DOHH2 (cell line): ENCODE measurements at regions not wholly inside any gene's neighbourhood (a gene's known extent, or its start where the extent isn't known, plus 50 kb on each side); places are given as distances from the start of the nearest gene placed in this dataset.

Experiments used
- H3F3A ChIP-seq: fragments of 200-600 bp; sonication (generic), shearing (Covaris generic); 2 replicates; pipeline ENCODE4 v1.6.0; 2016; ENCODE audit warnings: antibody characterized with exemption, mild to moderate bottlenecking; ENCODE audit not compliant: control insufficient read depth, insufficient read depth
- H3K27ac ChIP-seq: fragments of 200-600 bp; sonication (generic); 2 replicates; pipeline ENCODE4 v1.5.1; 2014; ENCODE audit warnings: low read depth, mild to moderate bottlenecking, low read length, moderate library complexity
- H3K27me3 ChIP-seq: fragments of 200-600 bp; sonication (generic); 2 replicates; pipeline ENCODE4 v1.6.1; 2014; ENCODE audit warnings: mild to moderate bottlenecking, low read length, mixed read lengths; ENCODE audit not compliant: control insufficient read depth
- H3K36me3 ChIP-seq: fragments of 200-600 bp; sonication (generic); 2 replicates; pipeline ENCODE4 v1.6.1; 2014; ENCODE audit warnings: mild to moderate bottlenecking, low read length, moderate library complexity, mixed read lengths; ENCODE audit not compliant: control insufficient read depth
- H3K4me1 ChIP-seq: fragments of 200-600 bp; sonication (generic); 2 replicates; pipeline ENCODE4 v1.6.1; 2014; ENCODE audit warnings: mild to moderate bottlenecking, low read length, mixed read lengths; ENCODE audit not compliant: control insufficient read depth
- H3K4me2 ChIP-seq: fragments of 200-600 bp; sonication (generic); 2 replicates; pipeline ENCODE4 v1.6.0; 2014; ENCODE audit warnings: mild to moderate bottlenecking, low read length, moderate library complexity
- H3K4me3 ChIP-seq: fragments of 200-600 bp; sonication (generic); 2 replicates; pipeline ENCODE4 v1.5.1; 2014; ENCODE audit warnings: mild to moderate bottlenecking, low read length, mixed read lengths
- H3K79me2 ChIP-seq: fragments of 200-600 bp; sonication (generic); 2 replicates; pipeline ENCODE4 v1.6.1; 2014; ENCODE audit warnings: mild to moderate bottlenecking, low read length, mixed read lengths; ENCODE audit not compliant: control insufficient read depth
- H3K9me2 ChIP-seq: fragments of 200-600 bp; sonication (generic); replicated peaks from 2 replicates; pipeline ENCODE4 v1.6.1; 2014; ENCODE audit warnings: mild to moderate bottlenecking, low read length, mixed read lengths; ENCODE audit not compliant: control insufficient read depth
- H3K9me3 ChIP-seq: fragments of 200-600 bp; sonication (generic); 2 replicates; pipeline ENCODE4 v1.6.1; 2014; ENCODE audit warnings: antibody characterized with exemption, low read length, mixed read lengths; ENCODE audit not compliant: control insufficient read depth, insufficient read depth
- H4K20me1 ChIP-seq: fragments of 200-600 bp; sonication (generic); 2 replicates; pipeline ENCODE4 v1.6.0; 2014; ENCODE audit warnings: low read depth, mild to moderate bottlenecking, antibody characterized with exemption, low read length, moderate library complexity; ENCODE audit not compliant: control insufficient read depth, insufficient read depth
- CTCF ChIP-seq: fragments of 200-600 bp; sonication (generic); IDR thresholded peaks from one replicate; pipeline ENCODE4 v1.5.1; 2014; ENCODE audit warnings: antibody characterized with exemption, mild to moderate bottlenecking, low read depth, low read length; ENCODE audit not compliant: poor library complexity, severe bottlenecking
- EZH2phosphoT487 ChIP-seq: fragments of 200-600 bp; sonication (generic); IDR thresholded peaks from 2 replicates; pipeline ENCODE4 v1.6.1; 2017; ENCODE audit warnings: borderline replicate concordance, mild to moderate bottlenecking, antibody characterized with exemption, low read length, moderate library complexity, mixed read lengths

- no peaks in the 10 kb centered on the region for H3K9me3 ChIP-seq
- TF ChIP-seq CTCF, result no peak
- no peak for TF ChIP-seq EZH2phosphoT487
- H3K4me3 ChIP-seq, result no peak overlapping the region
- no peaks in the 10 kb centered on the region for H3F3A ChIP-seq
- H3K79me2 ChIP-seq, result no peaks in the 10 kb centered on the region
- H3K4me1 ChIP-seq, result no peaks in the 10 kb centered on the region
- no peaks in the 10 kb centered on the region for H3K27me3 ChIP-seq
- no peaks in the 10 kb centered on the region for H3K36me3 ChIP-seq
- no peaks in the 10 kb centered on the region for H4K20me1 ChIP-seq
- no peak overlapping the region for H3K27ac ChIP-seq
- no peaks in the 10 kb centered on the region for H3K9me2 ChIP-seq
- no peak overlapping the region for H3K4me2 ChIP-seq
Observed at GRCh38 chr12:91657032-91657431, 474.4 kb upstream of the DCN start.

DNA sequence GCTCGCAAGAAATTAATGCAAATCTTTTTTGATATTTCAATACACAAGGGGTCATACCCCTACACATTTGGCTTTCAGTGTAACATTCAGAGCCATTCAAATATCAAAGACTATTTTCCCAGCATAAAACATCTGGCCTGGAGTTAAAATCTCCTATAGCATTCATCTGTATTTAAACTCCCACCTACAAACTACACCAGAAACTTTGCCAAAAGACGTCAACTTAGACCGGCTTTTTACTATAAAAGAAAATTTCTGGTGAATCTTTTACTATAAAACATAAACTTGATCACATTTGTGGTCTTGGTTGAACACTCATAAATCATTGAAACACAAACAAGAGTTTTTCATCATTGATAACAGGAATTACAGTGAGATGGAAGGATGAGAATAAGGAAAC lies 473.3 kb upstream of the DCN start:
- Histone ChIP-seq H3K4me3 (no peak overlapping the region), H3K4me1 (no peaks in the 10 kb centered on the region), H3K27me3 (no peaks in the 10 kb centered on the region), H4K20me1 (no peaks in the 10 kb centered on the region), H3K9me3 (no peaks in the 10 kb centered on the region), H3K36me3 (no peaks in the 10 kb centered on the region), H3K4me2 (no peak overlapping the region), H3K79me2 (no peaks in the 10 kb centered on the region), H3K27ac (no peak overlapping the region), H3K9me2 (no peaks in the 10 kb centered on the region), H3F3A (no peaks in the 10 kb centered on the region)
- TF ChIP-seq CTCF (no peak), EZH2phosphoT487 (no peak)

DNA sequence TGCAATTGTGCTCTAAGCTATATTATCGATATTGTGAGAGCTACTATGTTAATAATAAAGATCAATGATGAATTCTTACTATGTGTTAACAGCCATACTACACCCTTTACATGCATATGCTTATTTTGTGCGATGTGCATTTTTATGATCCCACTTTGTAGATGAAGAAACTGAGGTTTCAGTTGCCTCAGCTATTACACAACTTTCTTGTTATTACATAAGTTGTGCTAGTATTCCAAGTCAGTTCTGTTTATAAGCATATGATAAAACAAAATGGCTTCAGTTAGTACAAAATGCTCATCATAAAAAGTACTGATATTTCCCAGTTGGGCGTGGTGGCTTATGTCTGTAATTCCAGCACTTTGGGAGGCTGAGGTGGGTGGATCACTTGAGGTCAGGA lies 471.5 kb upstream of the DCN start:
- Histone ChIP-seq H3K9me3 (no peaks in the 10 kb centered on the region), H3K9me2 (no peaks in the 10 kb centered on the region), H3F3A (no peaks in the 10 kb centered on the region), H3K79me2 (no peaks in the 10 kb centered on the region), H3K27ac (no peak overlapping the region), H3K4me3 (no peak overlapping the region), H3K27me3 (no peaks in the 10 kb centered on the region), H3K4me1 (no peaks in the 10 kb centered on the region), H3K4me2 (no peak overlapping the region), H4K20me1 (no peaks in the 10 kb centered on the region), H3K36me3 (no peaks in the 10 kb centered on the region)
- TF ChIP-seq CTCF (no peak), EZH2phosphoT487 (no peak)

DNA sequence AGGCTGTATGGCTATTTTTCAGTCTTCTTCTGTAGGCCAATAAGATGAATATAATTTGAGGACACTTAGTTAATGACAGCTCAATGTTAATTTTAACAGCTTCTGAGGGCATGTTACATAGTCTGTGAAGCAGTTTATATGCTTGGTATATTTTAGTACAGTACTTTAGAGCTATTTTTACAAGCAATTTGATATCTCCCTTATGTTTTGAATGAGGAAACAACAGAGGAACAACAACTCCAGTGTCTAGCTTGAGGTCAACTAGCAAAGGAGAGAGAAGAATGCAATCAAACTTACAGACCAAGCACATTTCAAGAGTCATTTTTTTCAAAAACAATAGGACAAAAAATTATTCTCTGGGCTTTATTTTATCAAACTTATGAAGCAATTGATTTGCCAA lies 469.1 kb upstream of the DCN start:
- Histone ChIP-seq H3K27me3 (no peaks in the 10 kb centered on the region), H3F3A (no peaks in the 10 kb centered on the region), H3K4me3 (no peak overlapping the region), H4K20me1 (no peaks in the 10 kb centered on the region), H3K4me1 (no peaks in the 10 kb centered on the region), H3K9me3 (no peaks in the 10 kb centered on the region), H3K36me3 (no peaks in the 10 kb centered on the region), H3K79me2 (no peaks in the 10 kb centered on the region), H3K4me2 (no peak overlapping the region), H3K27ac (no peak overlapping the region), H3K9me2 (no peaks in the 10 kb centered on the region)
- TF ChIP-seq CTCF (no peak), EZH2phosphoT487 (no peak)
